ENCODE measurements at regions not wholly inside any gene's neighbourhood (a gene's known extent, or its start where the extent isn't known, plus 50 kb on each side); places are given as distances from the start of the nearest gene placed in this dataset.
"Not testable (repeated sequence)": the region's sequence is repeated elsewhere in the genome, so short reads cannot be mapped to it uniquely, and the experiment has no call there.

GRCh38 chr16:60770384-60770783, 1265.9 kb downstream of the CDH8 start:
- H3K9me3 ChIP-seq; H3K4me2 ChIP-seq; FAIRE-seq; POLR2A ChIA-PET; H3K4me1 ChIP-seq; H3K4me3 ChIP-seq; H3K27ac ChIP-seq; DNase-seq (ENCODE audit: low read depth in 1 of 2, low spot score in 1 of 2); ATAC-seq: not testable (repeated sequence)
- CTCF ChIA-PET = interaction anchor here (0.5 kb wide), 1 partner anchor 127 kb away, joined by 4 read pairs; no protein-coding TSS in a partner anchor

GRCh38 chr16:60763869-60764268, 1272.4 kb downstream of the CDH8 start:
- H3K4me3 ChIP-seq = no peak overlapping the region
- H3K27ac ChIP-seq = no peak overlapping the region
- 17% methylated on average over 4 of the region's 4 CpGs for WGBS (ENCODE audit: missing lambda C conversion rate)
- FAIRE-seq (no peak), ATAC-seq (no peak), DNase-seq (ENCODE audit: low read depth in 1 of 2, low spot score in 1 of 2) (no peak)
- H3K4me1 ChIP-seq = no peaks in the 10 kb centered on the region
- POLR2A ChIA-PET = no interaction called here
- no peak for TF ChIP-seq GATA3 (IDR thresholded peaks at IDR 0.05; ENCODE audit: borderline replicate concordance)
- no peak for TF ChIP-seq PHF8 (IDR thresholded peaks at IDR 0.05; ENCODE audit: borderline replicate concordance, low read depth)
- no peak for TF ChIP-seq EP300 (IDR thresholded peaks at IDR 0.05)
- no peak for TF ChIP-seq BHLHE40 (IDR thresholded peaks at IDR 0.05; ENCODE audit: low read depth, low read length)
- TF ChIP-seq MAX (IDR thresholded peaks at IDR 0.05) = no peak
- no peak for TF ChIP-seq CBX2 (IDR thresholded peaks at IDR 0.05; ENCODE audit: borderline replicate concordance, low read depth)
- no peak for TF ChIP-seq FOSL2 (IDR thresholded peaks at IDR 0.05)
- TF ChIP-seq FOSL2 (CRISPR knock-in tag; IDR thresholded peaks at IDR 0.05) = no peak
- TF ChIP-seq HOXB13 (CRISPR knock-in tag; IDR thresholded peaks at IDR 0.05; ENCODE audit: low read depth) = no peak
- no peak for TF ChIP-seq ESRRA (IDR thresholded peaks at IDR 0.05; ENCODE audit: borderline replicate concordance, low read length)
- TF ChIP-seq CHD4 (IDR thresholded peaks at IDR 0.05; ENCODE audit: borderline replicate concordance) = no peak
- no peak for TF ChIP-seq CBX8 (IDR thresholded peaks at IDR 0.05)
- TF ChIP-seq NFE2L2 (conservative IDR thresholded peaks at IDR 0.05; ENCODE audit: low read length) = no peak
- TF ChIP-seq EHMT2 (IDR thresholded peaks at IDR 0.05; ENCODE audit: low read depth) = no peak
- no peak for TF ChIP-seq HOXA7 (CRISPR knock-in tag; IDR thresholded peaks at IDR 0.05)
- TF ChIP-seq HES2 (IDR thresholded peaks at IDR 0.05) = no peak
- TF ChIP-seq ZNF302 (CRISPR knock-in tag; IDR thresholded peaks at IDR 0.05) = no peak
- no peak for TF ChIP-seq CEBPB (IDR thresholded peaks at IDR 0.05)
- CTCF ChIA-PET = interaction anchor here (1.0 kb wide), 1 partner anchor 1950 kb away, joined by 3 read pairs; no protein-coding TSS in a partner anchor
- H3K9me3 ChIP-seq = no peaks in the 10 kb centered on the region
- H3K4me2 ChIP-seq = no peak overlapping the region

- ATAC-seq (no peak), DNase-seq (ENCODE audit: low read depth in 1 of 2, low spot score in 1 of 2) (peak in 1 of 2 experiments; percentile 3), FAIRE-seq (no peak)
- TF ChIP-seq RAD21 (conservative IDR thresholded peaks at IDR 0.05 in 1 of 2, IDR thresholded peaks at IDR 0.05 in 1 of 2) = peak in 1 of 2 experiments; percentile 2; a peak in 1 of 5 replicates
- peak; percentile 7; the same call in 1 of the 3 replicates for TF ChIP-seq SMC3 (IDR thresholded peaks at IDR 0.05)
- peak; percentile 54 for TF ChIP-seq MAFK (IDR thresholded peaks at IDR 0.05; ENCODE audit: partially characterized antibody)
- no peak for TF ChIP-seq FOXS1 (CRISPR knock-in tag; IDR thresholded peaks at IDR 0.05)
- ChIA-PET POLR2A (no interaction called here), CTCF (interaction anchor here (2.4 kb wide), 1 partner anchor 1941 kb away, joined by 7 read pairs; no protein-coding TSS in a partner anchor)
- Histone ChIP-seq H3K27ac (no peak overlapping the region), H3K4me3 (no peak overlapping the region), H3K9me3 (no peaks in the 10 kb centered on the region), H3K4me2 (no peak overlapping the region), H3K4me1 (no peaks in the 10 kb centered on the region)
These were observed 1280.3 kb downstream of the CDH8 start for GRCh38 chr16:60755907-60756306.

GRCh38 chr16:60748366-60748765, 1287.9 kb downstream of the CDH8 start:
- Histone ChIP-seq H3K4me3 (no peak overlapping the region), H3K9me3 (no peaks in the 10 kb centered on the region), H3K27ac (no peak overlapping the region), H3K4me2 (no peak overlapping the region), H3K4me1 (no peaks in the 10 kb centered on the region)
- ATAC-seq = no peak
- FAIRE-seq = no peak
- no peak for TF ChIP-seq CTCF (IDR thresholded peaks at IDR 0.05)
- CTCF ChIA-PET = no interaction called here
- no peak for DNase-seq (ENCODE audit: low read depth in 1 of 2, low spot score in 1 of 2)
- POLR2A ChIA-PET = no interaction called here
